C4-2B (cell line): ENCODE measurements at regions not wholly inside any gene's neighbourhood (a gene's known extent, or its start where the extent isn't known, plus 50 kb on each side); places are given as distances from the start of the nearest gene placed in this dataset.

Experiments used
- ZFX ChIP-seq: fragments of 450-650 bp; IDR thresholded peaks from 2 replicates; pipeline ENCODE4 v1.6.1; 2017
- TF ChIP-seq, protein P1 (sequence below): fragments of 450-650 bp; conservative IDR thresholded peaks from 2 replicates; pipeline ENCODE4 v1.5.1; 2017; ENCODE audit warnings: mild to moderate bottlenecking

DNA sequence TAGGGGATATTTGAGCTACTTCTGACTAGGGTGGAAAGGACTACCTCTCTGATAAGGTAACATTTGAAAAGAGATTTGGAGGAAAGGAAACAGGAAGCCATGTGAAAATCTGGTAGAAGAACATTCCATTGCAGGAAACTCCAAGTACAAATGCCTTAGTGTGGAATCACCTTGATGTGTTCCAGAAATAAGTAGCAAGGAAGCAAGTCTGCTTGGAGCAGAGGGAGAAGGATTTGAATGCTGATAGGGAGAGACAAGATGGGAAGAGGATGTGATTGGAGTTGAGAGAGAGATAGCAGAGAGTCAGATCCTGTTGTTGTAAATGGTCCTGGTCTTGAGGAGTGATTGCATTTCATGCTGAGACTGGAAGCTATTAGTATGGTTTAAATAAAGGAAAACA, 335.1 kb upstream of the DCBLD2 start:
- TF ChIP-seq, protein P1, sequence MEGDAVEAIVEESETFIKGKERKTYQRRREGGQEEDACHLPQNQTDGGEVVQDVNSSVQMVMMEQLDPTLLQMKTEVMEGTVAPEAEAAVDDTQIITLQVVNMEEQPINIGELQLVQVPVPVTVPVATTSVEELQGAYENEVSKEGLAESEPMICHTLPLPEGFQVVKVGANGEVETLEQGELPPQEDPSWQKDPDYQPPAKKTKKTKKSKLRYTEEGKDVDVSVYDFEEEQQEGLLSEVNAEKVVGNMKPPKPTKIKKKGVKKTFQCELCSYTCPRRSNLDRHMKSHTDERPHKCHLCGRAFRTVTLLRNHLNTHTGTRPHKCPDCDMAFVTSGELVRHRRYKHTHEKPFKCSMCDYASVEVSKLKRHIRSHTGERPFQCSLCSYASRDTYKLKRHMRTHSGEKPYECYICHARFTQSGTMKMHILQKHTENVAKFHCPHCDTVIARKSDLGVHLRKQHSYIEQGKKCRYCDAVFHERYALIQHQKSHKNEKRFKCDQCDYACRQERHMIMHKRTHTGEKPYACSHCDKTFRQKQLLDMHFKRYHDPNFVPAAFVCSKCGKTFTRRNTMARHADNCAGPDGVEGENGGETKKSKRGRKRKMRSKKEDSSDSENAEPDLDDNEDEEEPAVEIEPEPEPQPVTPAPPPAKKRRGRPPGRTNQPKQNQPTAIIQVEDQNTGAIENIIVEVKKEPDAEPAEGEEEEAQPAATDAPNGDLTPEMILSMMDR = no peak
- TF ChIP-seq ZFX = no peak
